B cell (primary cell): ENCODE measurements at regions not wholly inside any gene's neighbourhood (a gene's known extent, or its start where the extent isn't known, plus 50 kb on each side); places are given as distances from the start of the nearest gene placed in this dataset.

Experiments
- ATAC-seq: fragments of 200-7000 bp; cut with Tn5 transposase; one replicate; pipeline ENCODE4 v1.10.0; 2021; ENCODE audit warnings: low read depth, mild to moderate bottlenecking, moderate number of reproducible peaks, moderate library complexity
- CTCF ChIA-PET: fragments of 350-600 bp; sonication (Branson Sonifier 250); formaldehyde crosslinking; loops from one replicate; lab custom pipeline; 2021; ENCODE audit warnings: antibody characterized with exemption, inconsistent platforms; lab: Charles Lee
- POLR2A ChIA-PET: fragments of 350-600 bp; sonication (Branson Sonifier 250); formaldehyde crosslinking; loops from one replicate; lab custom pipeline; 2021; ENCODE audit warnings: antibody characterized with exemption; lab: Charles Lee
- DNase-seq: peaks from one replicate; pipeline ENCODE4 v3.0.0; 2013
- H2AFZ ChIP-seq: 2 replicates; pipeline ENCODE4 v1.6.1; 2012; ENCODE audit warnings: mild to moderate bottlenecking, low read depth, low read length; ENCODE audit not compliant: insufficient read depth, poor library complexity, severe bottlenecking
- H3K27ac ChIP-seq, 2 donors: 1 replicate in 1 of 2; 2 replicates in 1 of 2; pipeline ENCODE4 v1.5.1; 2012 to 2013; ENCODE audit warnings: low read length in 2 of 2, mild to moderate bottlenecking in 2 of 2, moderate library complexity in 1 of 2
- H3K27me3 ChIP-seq, 4 experiments: fragments of 200-600 bp in 1 of 4; sonication (generic) in 1 of 4; replicated peaks in 1 of 4; 1 replicate in 2 of 4; 2 replicates in 2 of 4; pipeline versions ENCODE4 v1.6.1 to v1.7.0; 2013 to 2016; ENCODE audit warnings: low read length in 3 of 4, mild to moderate bottlenecking in 2 of 4, mixed read lengths in 1 of 4, moderate library complexity in 1 of 4; ENCODE audit not compliant: insufficient read depth in 4 of 4, control insufficient read depth in 3 of 4; ENCODE audit errors: control extremely low read depth in 1 of 4
- H3K36me3 ChIP-seq, 2 experiments: replicated peaks in 1 of 2; 1 replicate in 1 of 2; 2 replicates in 1 of 2; pipeline versions ENCODE4 v1.6.1 to v1.7.1; 2013; ENCODE audit warnings: low read length in 1 of 2; ENCODE audit not compliant: insufficient read depth in 2 of 2, control insufficient read depth in 1 of 2; ENCODE audit errors: control extremely low read depth in 1 of 2, extremely low read depth in 1 of 2
- H3K4me1 ChIP-seq, 2 donors: fragments of 200-600 bp in 1 of 2; sonication (generic) in 1 of 2; 1 replicate in 1 of 2; 2 replicates in 1 of 2; pipeline versions ENCODE4 v1.5.1 to v1.6.1; 2013 to 2017; ENCODE audit warnings: low read length in 2 of 2; ENCODE audit not compliant: control insufficient read depth in 2 of 2, insufficient read depth in 2 of 2
- H3K4me2 ChIP-seq: replicated peaks from 2 replicates; pipeline ENCODE3; 2012; ENCODE audit warnings: mild to moderate bottlenecking, low read depth, low read length; ENCODE audit not compliant: poor library complexity, severe bottlenecking
- H3K4me3 ChIP-seq, 5 experiments: fragments of 200-600 bp in 1 of 5; sonication (generic) in 1 of 5; 1 replicate in 3 of 5; 2 replicates in 2 of 5; pipeline versions ENCODE4 v1.5.1 to v1.7.0; 2011 to 2016; ENCODE audit warnings: low read length in 4 of 5, mild to moderate bottlenecking in 4 of 5, low read depth in 2 of 5, control low read depth in 1 of 5, moderate library complexity in 1 of 5; ENCODE audit not compliant: insufficient read depth in 1 of 5; ENCODE audit errors: control extremely low read depth in 1 of 5, extremely low read depth in 1 of 5
- H3K79me2 ChIP-seq: fragments of 200-600 bp; sonication (generic); one replicate; pipeline ENCODE4 v1.6.0; 2016; ENCODE audit warnings: low read length; ENCODE audit not compliant: control insufficient read depth, insufficient read depth
- H3K9ac ChIP-seq: fragments of 200-600 bp; sonication (generic); 2 replicates; pipeline ENCODE4 v1.6.1; 2017; ENCODE audit warnings: mild to moderate bottlenecking, low read length, moderate library complexity
- H3K9me3 ChIP-seq, 3 donors: one replicate each; pipeline versions ENCODE4 v1.6.1 to v1.7.1; 2013; ENCODE audit warnings: low read length in 2 of 3; ENCODE audit not compliant: control insufficient read depth in 2 of 3, insufficient read depth in 1 of 3; ENCODE audit errors: control extremely low read depth in 1 of 3
- H4K20me1 ChIP-seq: 2 replicates; pipeline ENCODE4 v1.6.0; 2012; ENCODE audit warnings: mild to moderate bottlenecking, low read length; ENCODE audit not compliant: insufficient read depth, control insufficient read depth, poor library complexity, severe bottlenecking
- H3K27ac Mint-ChIP-seq: one replicate; pipeline ENCODE4 v1.8.0; 2021; ENCODE audit warnings: mixed read lengths
- H3K27me3 Mint-ChIP-seq: one replicate; pipeline ENCODE4 v1.8.0; 2021; ENCODE audit warnings: mixed read lengths
- H3K4me1 Mint-ChIP-seq: one replicate; pipeline ENCODE4 v1.8.0; 2021; ENCODE audit warnings: mixed read lengths
- H3K4me3 Mint-ChIP-seq: one replicate; pipeline ENCODE4 v1.8.0; 2021; ENCODE audit warnings: mixed read lengths
- H3K9me3 Mint-ChIP-seq: one replicate; pipeline ENCODE4 v1.8.0; 2022; ENCODE audit warnings: mixed read lengths; ENCODE audit not compliant: insufficient read depth
- EZH2 ChIP-seq: IDR thresholded peaks from 2 replicates; pipeline ENCODE4 v1.6.1; 2012; ENCODE audit warnings: borderline replicate concordance, low read depth, mild to moderate bottlenecking, moderate library complexity, low read length; ENCODE audit not compliant: insufficient read depth, poor library complexity, severe bottlenecking
- WGBS: methylation state at CpG from one replicate; pipeline ENCODE4 v1.1.5; 2013; ENCODE audit warnings: missing lambda C conversion rate; ENCODE audit not compliant: insufficient coverage; 5-methylcytosine and 5-hydroxymethylcytosine counted together
- intact Hi-C: fragments of 100-400 bp; cut with micrococcal nuclease; formaldehyde crosslinking; loops from one replicate; pipeline ENCODE4 v1.10.0; 2022
- TF ChIP-seq, protein P1 (sequence below): fragments of 200-600 bp; IDR thresholded peaks from one replicate; pipeline ENCODE4 v1.8.0; 2022; ENCODE audit warnings: antibody characterized with exemption, mild to moderate bottlenecking

DNA sequence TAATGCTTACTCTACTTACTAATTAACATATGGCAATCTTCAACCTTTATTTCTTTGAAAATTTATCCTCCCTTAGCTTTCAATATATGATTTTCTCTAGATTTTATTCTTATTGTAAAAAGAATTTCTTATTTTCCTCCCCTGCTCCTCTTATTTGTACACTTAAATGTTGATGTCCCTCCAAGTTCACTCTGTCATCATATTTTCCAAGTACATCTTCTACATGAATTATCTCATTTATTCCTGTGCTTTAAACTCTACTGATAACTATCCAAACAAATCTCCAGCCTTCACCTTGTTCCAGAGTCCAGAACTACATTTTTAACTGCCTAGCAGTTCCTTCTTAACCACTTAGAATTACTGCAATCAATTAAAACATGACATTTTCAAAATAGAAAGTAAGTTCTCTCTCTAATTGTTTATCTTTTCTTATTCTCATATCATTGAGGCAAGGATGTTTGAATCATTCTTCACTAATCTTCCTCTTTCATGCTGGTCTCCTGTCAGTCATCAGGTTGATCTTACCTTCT, 261.6 kb upstream of the FAR2 start:
- H3K9ac ChIP-seq = no peak overlapping the region
- H3K4me1 ChIP-seq = no peaks in the 10 kb centered on the region
- H3K27me3 ChIP-seq = no peaks in the 10 kb centered on the region
- POLR2A ChIA-PET = no interaction called here
- H3K27ac Mint-ChIP-seq = no peak overlapping the region
- DNase-seq (no peak), ATAC-seq (no peak)
- H3K4me1 Mint-ChIP-seq = no peaks in the 10 kb centered on the region
- no peak overlapping the region for H2AFZ ChIP-seq
- H4K20me1 ChIP-seq = no peaks in the 10 kb centered on the region
- intact Hi-C loops = no loop called here
- no peaks in the 10 kb centered on the region for H3K27me3 Mint-ChIP-seq
- H3K9me3 ChIP-seq = no peaks in the 10 kb centered on the region
- no peak overlapping the region for H3K4me3 Mint-ChIP-seq
- H3K79me2 ChIP-seq = no peaks in the 10 kb centered on the region
- H3K9me3 Mint-ChIP-seq = no peaks in the 10 kb centered on the region
- no peak overlapping the region for H3K4me3 ChIP-seq
- no peak overlapping the region for H3K4me2 ChIP-seq
- no peak overlapping the region for H3K27ac ChIP-seq
- no peak for TF ChIP-seq EZH2
- TF ChIP-seq, protein P1, sequence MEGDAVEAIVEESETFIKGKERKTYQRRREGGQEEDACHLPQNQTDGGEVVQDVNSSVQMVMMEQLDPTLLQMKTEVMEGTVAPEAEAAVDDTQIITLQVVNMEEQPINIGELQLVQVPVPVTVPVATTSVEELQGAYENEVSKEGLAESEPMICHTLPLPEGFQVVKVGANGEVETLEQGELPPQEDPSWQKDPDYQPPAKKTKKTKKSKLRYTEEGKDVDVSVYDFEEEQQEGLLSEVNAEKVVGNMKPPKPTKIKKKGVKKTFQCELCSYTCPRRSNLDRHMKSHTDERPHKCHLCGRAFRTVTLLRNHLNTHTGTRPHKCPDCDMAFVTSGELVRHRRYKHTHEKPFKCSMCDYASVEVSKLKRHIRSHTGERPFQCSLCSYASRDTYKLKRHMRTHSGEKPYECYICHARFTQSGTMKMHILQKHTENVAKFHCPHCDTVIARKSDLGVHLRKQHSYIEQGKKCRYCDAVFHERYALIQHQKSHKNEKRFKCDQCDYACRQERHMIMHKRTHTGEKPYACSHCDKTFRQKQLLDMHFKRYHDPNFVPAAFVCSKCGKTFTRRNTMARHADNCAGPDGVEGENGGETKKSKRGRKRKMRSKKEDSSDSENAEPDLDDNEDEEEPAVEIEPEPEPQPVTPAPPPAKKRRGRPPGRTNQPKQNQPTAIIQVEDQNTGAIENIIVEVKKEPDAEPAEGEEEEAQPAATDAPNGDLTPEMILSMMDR = no peak
- H3K36me3 ChIP-seq = no peaks in the 10 kb centered on the region
- CTCF ChIA-PET = no interaction called here

DNA sequence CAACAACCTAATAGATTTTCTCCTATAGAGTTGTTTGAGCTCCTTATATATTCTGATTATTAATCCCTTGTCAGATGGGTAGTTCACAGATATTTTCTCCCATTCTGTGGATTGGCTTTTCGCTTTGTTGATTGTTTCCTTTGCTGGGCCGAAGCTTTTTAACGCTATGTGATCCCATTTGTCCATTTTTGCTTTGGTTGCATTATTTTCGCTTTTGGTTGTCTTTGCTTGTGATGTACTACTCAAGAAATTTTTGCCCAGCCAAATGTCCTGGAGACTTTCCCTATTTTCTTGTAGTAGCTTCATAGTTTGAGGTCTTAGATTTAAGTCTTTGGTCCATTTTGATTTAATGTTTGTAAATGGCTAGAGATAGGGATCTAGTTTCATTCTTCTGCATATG, 258.4 kb upstream of the FAR2 start:
- no peak overlapping the region for H3K27ac ChIP-seq
- H3K4me2 ChIP-seq = no peak overlapping the region
- Mint-ChIP-seq H3K27ac (no peak overlapping the region), H3K27me3 (no peaks in the 10 kb centered on the region), H3K4me1 (no peaks in the 10 kb centered on the region), H3K4me3 (no peak overlapping the region), H3K9me3 (no peaks in the 10 kb centered on the region)
- intact Hi-C loops = no loop called here
- H3K9me3 ChIP-seq = no peaks in the 10 kb centered on the region
- WGBS = 93% methylated on average over 3 of the region's 4 CpGs
- H3K79me2 ChIP-seq = no peaks in the 10 kb centered on the region
- DNase-seq (no peak), ATAC-seq (no peak)
- ChIA-PET POLR2A (no interaction called here), CTCF (no interaction called here)
- no peak overlapping the region for H3K9ac ChIP-seq
- no peak for TF ChIP-seq EZH2
- TF ChIP-seq, protein P1 = no peak
- H3K4me3 ChIP-seq = no peak overlapping the region
- H2AFZ ChIP-seq = no peak overlapping the region
- H3K4me1 ChIP-seq = no peaks in the 10 kb centered on the region
- no peaks in the 10 kb centered on the region for H3K27me3 ChIP-seq
- H3K36me3 ChIP-seq = no peaks in the 10 kb centered on the region
- H4K20me1 ChIP-seq = no peaks in the 10 kb centered on the region
